ENCODE measurements at regions not wholly inside any gene's neighbourhood (a gene's known extent, or its start where the extent isn't known, plus 50 kb on each side); places are given as distances from the start of the nearest gene placed in this dataset.

DNA sequence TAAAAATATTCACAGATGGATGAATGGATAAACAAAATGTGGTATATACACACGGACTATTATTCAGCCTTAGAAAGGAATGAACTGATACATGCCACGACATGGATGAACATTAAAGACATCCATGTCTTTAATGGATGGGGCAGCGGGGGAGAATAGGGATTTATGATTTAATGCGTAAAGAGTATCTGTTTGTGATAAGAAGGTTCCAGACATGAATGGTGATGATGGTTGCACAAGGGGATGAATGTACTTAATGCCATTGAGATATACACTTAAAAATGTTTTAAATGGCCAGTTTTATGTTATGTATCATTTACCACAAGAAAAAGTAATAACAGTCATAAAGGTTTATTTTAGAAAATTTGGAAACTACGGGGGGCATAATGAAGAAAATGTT is 108.6 kb upstream of the WLS start:
- TF ChIP-seq EP300 (IDR thresholded peaks at IDR 0.05) (no peak), POLR2A (IDR thresholded peaks at IDR 0.05; ENCODE audit: low read depth) (no peak)

All from esophagus muscularis mucosa (tissue), 2 donors.